GM21367 (cell line): ENCODE measurements at regions not wholly inside any gene's neighbourhood (a gene's known extent, or its start where the extent isn't known, plus 50 kb on each side); places are given as distances from the start of the nearest gene placed in this dataset.
"Not testable (repeated sequence)": the region's sequence is repeated elsewhere in the genome, so short reads cannot be mapped to it uniquely, and the experiment has no call there.

ENCODE experiments used
- ATAC-seq: cut with Tn5 transposase; IDR thresholded peaks from one replicate; pipeline ENCODE4 v1.9.1; 2021; ENCODE audit not compliant: unreplicated experiment

DNA sequence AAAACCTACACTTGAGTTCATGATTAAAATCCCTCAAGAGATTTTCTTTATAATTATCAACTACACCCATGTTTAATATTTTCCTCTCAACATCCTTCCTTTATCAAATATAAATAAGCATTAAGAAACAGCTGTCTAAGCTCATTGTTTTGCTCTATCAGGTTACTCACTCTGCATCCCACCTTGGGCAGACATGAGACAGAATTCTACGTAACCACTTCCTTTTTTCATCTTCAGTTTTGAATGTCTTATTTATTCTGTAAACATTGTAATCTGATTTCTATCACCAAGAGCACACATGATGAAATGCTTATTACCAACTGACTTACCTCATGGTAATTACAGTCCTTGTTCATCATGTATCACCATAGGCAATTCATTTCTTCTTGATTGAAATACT, 1256.6 kb upstream of the ATXN8OS start:
- ATAC-seq = no peak

GRCh38 chr13:68850160-68850559, 1257.5 kb upstream of the ATXN8OS start:
- ATAC-seq = no peak

DNA sequence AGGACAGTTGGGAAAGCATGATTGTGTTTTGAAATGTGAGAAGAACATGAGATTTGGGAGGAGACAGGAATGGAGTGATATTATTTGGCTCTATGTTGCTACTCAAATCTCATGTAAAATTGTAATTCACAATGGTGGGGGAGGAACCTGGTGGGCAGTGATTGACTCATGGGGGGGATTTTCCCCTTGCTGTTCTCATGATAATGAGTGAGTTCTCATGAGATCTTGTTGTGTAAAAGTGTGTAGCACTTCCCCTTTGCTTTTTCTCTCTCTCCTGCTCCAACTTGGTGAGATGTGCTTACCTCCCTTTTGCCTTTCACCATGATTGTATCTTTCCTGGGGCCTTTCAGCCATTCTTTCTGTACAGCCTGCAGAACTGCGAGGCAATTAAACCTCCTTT, 1261.0 kb upstream of the ATXN8OS start:
- no peak for ATAC-seq

- ATAC-seq = no peak
Observed at GRCh38 chr13:68834375-68834774, 1273.3 kb upstream of the ATXN8OS start.

- no peak for ATAC-seq
Observed at GRCh38 chr13:68816715-68817114, 1290.9 kb upstream of the ATXN8OS start.

GRCh38 chr13:68813180-68813796, 1294.3 kb upstream of the ATXN8OS start:
- no peak for ATAC-seq

DNA sequence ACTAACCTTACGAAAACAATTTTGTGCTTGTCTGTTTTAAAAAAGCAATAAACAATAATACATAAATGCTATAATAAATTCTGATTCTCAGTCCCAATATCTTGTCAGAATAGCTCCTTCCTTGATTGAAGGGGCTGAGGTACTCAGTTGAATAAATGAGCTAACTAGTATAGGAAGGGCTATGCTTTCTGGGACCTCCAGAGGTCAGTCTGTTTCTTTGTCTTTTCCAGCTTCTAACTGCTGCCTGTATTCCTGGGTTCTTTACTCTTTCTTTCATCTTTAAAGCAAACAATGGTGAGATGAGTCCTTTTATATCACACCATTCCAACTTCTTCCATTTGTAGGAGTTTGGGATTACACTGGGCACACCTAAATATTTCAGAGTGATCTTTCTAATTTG, 1297.0 kb upstream of the ATXN8OS start:
- ATAC-seq = no peak

- ATAC-seq = no peak
Observed at GRCh38 chr13:68808456-68808855, 1299.2 kb upstream of the ATXN8OS start.

DNA sequence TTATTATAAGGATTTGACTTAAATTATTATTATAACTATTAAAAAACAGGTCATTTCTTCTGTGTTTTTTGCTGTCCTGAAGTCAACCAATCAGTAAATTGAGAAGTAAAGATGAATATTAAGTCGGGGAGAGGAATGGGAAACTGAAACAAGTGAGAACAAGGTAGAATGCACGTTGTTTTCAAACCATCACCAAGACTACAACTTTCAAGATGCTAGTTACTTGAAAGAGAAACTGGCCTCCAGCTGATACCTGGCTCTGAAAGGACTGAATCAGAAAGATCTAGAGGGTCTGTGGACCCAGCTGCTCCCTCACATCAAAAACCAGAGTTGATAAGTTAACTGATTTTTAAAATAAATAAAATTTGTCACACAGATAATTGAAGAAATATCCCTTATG, 1301.5 kb upstream of the ATXN8OS start:
- no peak for ATAC-seq

DNA sequence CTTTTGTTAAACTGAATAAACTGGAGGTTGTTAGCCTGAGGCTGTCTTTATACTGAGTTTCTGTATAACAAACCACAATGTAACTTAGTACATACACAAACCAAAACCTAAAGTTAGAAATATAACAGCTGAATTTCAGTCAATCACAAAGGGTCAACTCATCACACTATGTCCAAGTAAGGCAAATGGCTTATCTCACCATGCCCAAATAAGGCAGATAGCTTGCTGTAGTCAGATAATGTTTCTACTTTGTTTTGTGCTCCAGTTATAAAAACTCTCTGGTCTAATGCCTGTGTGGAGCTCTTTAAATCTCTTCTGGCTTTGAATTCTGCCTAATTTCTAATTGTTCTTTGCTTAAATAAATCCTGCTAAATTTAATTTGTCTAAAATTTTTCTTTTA, 1323.4 kb upstream of the ATXN8OS start:
- no peak for ATAC-seq

GRCh38 chr13:68759617-68760016, 1348.0 kb upstream of the ATXN8OS start:
- ATAC-seq = no peak

- no peak for ATAC-seq
Observed at GRCh38 chr13:68749796-68750195, 1357.8 kb upstream of the ATXN8OS start.

- no peak for ATAC-seq
Observed at GRCh38 chr13:68748038-68748437, 1359.6 kb upstream of the ATXN8OS start.

GRCh38 chr13:68745502-68745901, 1362.1 kb upstream of the ATXN8OS start:
- no peak for ATAC-seq

DNA sequence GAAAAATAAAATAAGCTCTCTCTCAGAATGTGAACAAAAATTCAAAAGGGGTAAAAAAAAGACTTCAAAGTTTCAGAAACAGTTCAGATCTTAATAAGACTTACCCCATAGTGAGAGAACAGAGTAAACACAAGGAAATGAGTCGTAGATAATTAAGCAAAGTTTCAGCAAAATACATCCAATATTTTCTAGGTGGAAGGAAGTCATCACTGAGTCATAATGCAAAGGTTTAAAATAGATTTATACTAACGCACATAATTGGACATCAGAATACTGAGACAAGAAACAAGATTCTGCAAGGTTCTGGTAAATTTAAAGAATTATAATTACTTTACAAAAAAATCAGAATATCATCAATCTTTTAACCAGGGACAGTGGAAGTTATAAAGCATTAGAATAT, 1370.7 kb upstream of the ATXN8OS start:
- ATAC-seq = no peak

- no peak for ATAC-seq
Observed at GRCh38 chr13:68727798-68728197, 1379.8 kb upstream of the ATXN8OS start.

- no peak for ATAC-seq
Observed at GRCh38 chr13:68727165-68727564, 1380.5 kb upstream of the ATXN8OS start.

DNA sequence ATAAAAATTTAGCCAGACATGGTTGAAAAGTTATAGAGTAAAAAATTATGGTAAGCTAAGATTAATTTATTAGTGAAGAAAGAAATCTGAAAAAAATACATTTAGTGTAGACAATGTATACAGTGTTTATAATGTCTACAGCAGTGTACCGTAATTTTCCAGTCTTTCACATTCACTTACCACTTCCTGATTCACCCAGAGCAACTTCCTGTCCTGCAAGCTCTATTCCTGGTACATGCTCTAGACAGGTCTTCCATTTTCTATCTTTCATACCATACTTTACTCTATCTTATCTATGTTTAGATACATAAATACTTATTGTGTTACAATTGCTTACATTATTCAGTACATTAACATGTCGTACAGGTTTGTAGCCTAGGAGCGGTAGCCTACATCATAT, 1387.8 kb upstream of the ATXN8OS start:
- no peak for ATAC-seq

GRCh38 chr13:68715651-68716050, 1392.0 kb upstream of the ATXN8OS start:
- ATAC-seq = no peak

DNA sequence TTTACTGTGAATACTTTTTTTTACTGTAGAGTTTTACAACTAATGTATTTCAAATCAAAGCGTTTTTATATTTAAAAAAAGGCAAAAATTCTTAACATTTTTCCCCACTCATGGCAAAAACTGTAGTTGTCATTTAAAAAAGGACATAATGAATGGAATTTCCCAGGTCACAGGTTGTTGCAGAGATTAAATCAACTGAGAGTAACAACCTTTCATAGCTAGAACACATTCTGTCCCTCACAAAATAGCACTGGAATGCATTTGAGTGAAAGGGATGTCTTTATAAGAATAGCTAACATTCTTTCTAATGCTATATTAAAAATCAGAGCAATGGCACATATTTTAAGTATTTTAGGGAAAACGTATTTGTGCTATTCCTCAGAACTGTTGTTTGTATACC, 1393.3 kb upstream of the ATXN8OS start:
- no peak for ATAC-seq

DNA sequence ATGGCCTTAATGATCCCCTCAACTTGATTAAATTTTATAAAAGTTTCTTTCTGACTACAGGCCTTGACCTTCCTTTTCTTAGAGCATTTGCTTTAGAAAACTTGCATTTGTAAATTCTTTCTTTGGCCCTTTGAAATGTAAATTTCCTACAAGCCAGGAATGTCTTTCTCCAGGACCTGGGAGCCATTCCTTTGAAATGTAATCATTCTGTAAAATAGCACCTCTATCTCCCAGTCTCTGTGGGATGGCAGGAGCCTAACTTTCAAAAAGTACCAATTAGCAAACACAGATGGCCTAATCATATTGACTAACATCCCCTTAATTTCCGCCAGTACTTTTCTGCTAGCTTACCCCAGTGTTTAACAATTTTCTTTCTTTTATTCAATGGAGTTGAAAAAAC, 1394.2 kb upstream of the ATXN8OS start:
- no peak for ATAC-seq

- ATAC-seq = no peak
Observed at GRCh38 chr13:68708336-68708908, 1399.2 kb upstream of the ATXN8OS start.

GRCh38 chr13:68706044-68706443, 1401.6 kb upstream of the ATXN8OS start:
- ATAC-seq = not testable (repeated sequence)
